ENCODE measurements at regions not wholly inside any gene's neighbourhood (a gene's known extent, or its start where the extent isn't known, plus 50 kb on each side); places are given as distances from the start of the nearest gene placed in this dataset.

DNA sequence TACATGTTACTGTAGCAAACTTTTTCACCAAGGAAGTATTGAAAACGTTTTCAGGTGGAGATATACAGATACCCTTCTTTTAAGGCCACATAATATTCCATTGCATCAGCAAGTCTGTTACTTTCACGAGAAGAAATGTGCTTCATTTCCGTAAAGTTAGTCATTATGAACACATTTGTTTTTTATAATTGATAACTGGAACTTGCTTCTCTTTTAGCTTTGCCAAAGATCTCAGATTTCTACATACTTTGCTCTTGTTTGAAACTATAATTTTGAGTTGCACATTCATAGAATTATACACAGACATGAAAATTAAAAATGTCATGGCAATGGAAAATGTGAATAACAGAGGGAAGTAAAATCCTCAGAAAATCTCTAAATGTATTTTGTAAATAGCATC lies 128.7 kb upstream of the GIMD1 start:
- TF ChIP-seq POLR2AphosphoS5 (IDR thresholded peaks at IDR 0.05; ENCODE audit: insufficient read depth, low read depth, low read length) = no peak
- TF ChIP-seq, protein P1, sequence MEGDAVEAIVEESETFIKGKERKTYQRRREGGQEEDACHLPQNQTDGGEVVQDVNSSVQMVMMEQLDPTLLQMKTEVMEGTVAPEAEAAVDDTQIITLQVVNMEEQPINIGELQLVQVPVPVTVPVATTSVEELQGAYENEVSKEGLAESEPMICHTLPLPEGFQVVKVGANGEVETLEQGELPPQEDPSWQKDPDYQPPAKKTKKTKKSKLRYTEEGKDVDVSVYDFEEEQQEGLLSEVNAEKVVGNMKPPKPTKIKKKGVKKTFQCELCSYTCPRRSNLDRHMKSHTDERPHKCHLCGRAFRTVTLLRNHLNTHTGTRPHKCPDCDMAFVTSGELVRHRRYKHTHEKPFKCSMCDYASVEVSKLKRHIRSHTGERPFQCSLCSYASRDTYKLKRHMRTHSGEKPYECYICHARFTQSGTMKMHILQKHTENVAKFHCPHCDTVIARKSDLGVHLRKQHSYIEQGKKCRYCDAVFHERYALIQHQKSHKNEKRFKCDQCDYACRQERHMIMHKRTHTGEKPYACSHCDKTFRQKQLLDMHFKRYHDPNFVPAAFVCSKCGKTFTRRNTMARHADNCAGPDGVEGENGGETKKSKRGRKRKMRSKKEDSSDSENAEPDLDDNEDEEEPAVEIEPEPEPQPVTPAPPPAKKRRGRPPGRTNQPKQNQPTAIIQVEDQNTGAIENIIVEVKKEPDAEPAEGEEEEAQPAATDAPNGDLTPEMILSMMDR (IDR thresholded peaks at IDR 0.05; ENCODE audit: extremely low read depth in 1 of 2, insufficient read depth in 1 of 2, low read depth in 1 of 2, low read length in 2 of 2) = no peak
- TF ChIP-seq POLR2A (IDR thresholded peaks at IDR 0.05; ENCODE audit: low read depth, low read length) = no peak
- no peak for TF ChIP-seq JUN (IDR thresholded peaks at IDR 0.05; ENCODE audit: borderline replicate concordance, insufficient read depth, insufficient read length, low read depth)

Measured in endothelial cell of umbilical vein (primary cell).